ENCODE measurements at regions not wholly inside any gene's neighbourhood (a gene's known extent, or its start where the extent isn't known, plus 50 kb on each side); places are given as distances from the start of the nearest gene placed in this dataset.

- no peak for DNase-seq (ENCODE audit: low read depth in 2 of 2)
These were observed 77.3 kb upstream of the NR2F2 start for GRCh38 chr15:96253006-96253747.

DNA sequence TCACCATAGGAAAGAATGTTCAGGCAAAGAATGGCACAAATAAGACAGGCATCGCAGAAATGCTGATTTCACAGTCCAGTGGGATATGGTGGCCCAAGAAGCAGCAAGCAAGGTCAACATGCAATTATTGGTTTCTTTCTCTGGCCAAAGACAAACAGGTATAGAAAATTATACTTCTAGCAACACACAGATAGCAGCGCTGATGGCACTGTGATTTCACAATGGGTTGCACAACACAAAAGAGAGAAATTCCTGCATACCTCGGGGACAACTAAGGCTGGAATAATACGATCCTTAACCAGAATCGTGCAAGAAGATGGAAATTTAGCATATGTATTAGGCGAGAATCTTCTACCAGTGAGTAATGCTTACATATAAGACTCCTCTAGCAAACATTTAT lies 76.3 kb upstream of the NR2F2 start:
- DNase-seq (ENCODE audit: low read depth in 2 of 2) = no peak

GRCh38 chr15:96255599-96255998 lies 74.9 kb upstream of the NR2F2 start:
- no peak for DNase-seq (ENCODE audit: low read depth in 2 of 2)

GRCh38 chr15:96261575-96262034 lies 68.9 kb upstream of the NR2F2 start:
- no peak for DNase-seq (ENCODE audit: low read depth in 2 of 2)

DNA sequence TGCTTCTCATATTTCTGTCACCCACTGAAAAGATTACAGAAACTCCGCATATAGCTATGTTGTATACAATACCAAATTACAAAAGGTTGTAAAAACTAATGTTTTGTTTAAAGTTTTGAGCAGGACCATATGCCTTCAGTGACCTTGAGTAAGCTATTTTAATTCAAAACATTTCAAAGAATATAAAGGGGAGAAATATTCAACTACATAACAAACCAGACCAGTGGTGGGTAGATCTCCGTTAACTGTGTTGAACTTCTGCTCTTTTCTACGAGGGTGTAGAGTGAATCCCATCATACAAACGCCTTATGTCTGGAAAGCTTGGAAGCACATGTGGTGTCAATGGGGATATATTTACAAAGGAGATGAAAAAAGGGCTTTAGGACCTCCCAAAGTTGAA lies 68.4 kb upstream of the NR2F2 start:
- DNase-seq (ENCODE audit: low read depth in 2 of 2) = no peak

DNA sequence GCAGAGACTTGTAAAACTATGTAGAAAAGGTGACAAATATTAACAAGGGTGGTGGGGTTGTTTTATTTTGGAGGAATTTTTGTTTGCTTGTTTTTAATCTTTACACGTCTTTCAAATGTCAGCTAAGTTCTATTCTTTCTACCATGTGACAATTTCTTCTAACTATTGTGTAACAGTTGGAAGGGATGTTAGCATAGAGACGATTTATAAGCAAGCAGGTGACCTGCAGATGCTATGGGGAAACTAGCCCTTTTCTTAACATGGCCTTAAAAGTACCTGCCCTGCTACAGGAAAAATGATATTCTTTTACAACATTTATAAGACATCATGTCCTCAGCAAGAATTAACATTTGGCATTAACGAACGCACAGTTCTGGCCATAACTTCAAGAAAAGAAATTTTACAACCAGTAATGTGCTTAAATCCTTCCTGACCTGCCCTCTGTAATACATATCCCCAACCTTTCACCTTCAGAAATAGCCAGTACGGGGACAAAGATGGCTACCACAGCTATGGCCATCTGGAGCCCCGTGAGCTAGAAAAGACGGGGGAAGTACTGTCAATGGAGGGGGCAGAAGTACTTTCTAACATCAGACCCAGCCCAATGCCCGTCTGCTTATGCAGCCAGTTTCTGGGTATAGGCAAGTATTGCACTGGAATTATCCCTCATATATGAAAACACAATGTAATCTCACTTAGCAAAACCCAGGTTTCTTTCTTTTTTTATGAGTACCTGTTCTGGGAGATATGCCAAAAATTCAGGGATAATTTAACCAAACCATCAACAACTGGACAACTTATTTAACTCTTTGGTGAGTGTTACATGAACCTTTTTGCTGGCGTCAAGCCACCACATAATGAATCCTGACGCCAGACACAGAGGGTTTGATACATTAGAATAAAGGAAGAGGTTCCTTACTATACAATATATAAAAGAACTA lies 67.7 kb upstream of the NR2F2 start:
- no peak for DNase-seq (ENCODE audit: low read depth in 2 of 2)

DNA sequence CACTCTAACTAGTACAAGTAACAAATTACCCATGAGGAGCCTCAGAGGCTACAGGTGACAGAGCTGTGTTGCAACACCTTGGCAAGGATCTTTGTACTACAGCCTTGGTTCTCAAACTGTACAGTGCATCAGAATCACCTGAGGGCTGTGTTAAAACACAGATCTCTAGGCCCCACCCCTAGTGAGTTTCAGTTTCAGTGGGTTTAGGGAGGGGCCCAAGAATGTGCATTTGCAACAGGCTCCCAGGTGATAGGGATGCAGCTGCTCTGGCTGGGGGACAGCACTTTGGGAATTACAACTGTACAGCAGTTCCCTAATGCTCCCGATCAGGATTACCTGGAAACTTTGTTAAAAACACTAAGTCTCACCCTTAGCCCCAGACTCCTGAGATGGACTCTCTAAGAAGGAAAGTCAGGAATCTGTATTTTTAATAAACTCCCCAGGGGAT lies 66.1 kb upstream of the NR2F2 start:
- no peak for DNase-seq (ENCODE audit: low read depth in 2 of 2)

- DNase-seq (ENCODE audit: low read depth in 2 of 2) = no peak
These were observed 65.5 kb upstream of the NR2F2 start for GRCh38 chr15:96264801-96265515.

DNA sequence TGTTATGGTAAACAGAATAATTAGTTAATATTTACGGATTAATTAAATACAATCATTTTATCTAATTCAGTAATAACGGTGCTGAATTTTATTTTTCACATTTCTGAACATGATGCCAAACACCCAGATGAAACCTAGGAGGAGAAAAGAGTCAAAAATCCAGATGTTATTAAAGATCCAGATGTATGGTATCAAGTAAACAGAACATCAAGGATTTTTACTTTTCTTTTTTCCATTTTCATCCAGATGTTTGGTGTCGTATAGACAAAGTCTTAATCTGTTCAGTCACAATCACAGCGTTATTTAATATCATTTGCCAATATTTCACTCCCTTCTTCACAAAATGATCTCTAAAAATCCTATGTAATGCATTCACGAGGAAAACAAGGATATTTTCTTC lies 64.0 kb upstream of the NR2F2 start:
- no peak for DNase-seq (ENCODE audit: low read depth in 2 of 2)

DNA sequence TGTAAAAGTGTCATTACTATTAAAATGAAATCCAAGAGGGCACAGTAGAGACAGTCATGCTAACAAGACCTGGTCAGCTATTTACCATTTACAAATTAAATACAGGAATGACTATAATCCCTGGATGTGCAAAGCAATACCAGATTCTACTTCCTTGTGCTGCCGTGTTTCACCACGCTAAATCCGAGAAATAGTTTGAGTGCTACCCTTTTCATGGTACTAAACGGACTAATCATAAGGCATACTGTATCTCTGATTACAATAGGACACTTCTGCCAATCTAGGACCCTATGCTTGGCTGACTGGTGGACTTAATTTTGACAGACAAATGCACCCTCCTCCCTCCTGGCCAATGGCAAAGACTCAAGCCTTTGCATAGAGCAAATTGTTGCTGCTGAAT lies 63.0 kb upstream of the NR2F2 start:
- DNase-seq (ENCODE audit: low read depth in 2 of 2) = no peak

DNA sequence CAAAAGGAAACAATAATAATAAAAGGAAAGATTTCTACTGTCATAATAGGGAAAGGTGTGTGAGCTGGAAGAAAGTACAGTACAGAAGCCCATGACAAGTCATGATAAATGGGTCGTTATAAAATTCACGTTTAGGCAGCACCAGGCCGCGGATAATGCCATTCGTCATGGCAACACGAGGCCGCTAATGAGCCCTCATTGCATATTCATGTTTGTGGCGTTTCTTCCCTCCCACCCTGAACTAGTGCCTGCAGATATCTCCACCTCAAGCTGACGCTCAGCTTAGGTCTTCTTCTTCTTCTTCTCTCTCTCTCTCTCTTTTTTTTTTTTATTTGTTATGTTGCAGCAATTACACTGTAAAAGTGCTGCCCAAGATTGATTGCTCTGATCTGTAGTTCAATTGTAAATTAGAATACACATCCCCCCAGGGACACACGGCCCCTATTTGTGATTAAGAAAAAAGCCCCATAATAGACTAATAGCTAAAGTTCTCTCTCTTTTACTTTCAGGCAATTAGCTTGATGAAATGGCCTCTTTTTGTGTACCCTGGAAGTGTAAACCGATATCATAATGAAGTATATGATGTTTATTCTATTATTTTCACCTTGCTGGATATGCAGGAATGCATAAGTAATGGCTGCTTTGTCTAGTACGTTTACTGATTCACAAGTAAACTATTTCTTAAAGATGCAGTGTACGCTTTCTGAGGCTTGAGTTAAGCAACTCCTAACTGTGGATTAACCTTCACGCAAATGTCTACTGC lies 61.9 kb upstream of the NR2F2 start:
- DNase-seq (ENCODE audit: low read depth in 2 of 2) = no peak

GRCh38 chr15:96270581-96271172 lies 59.8 kb upstream of the NR2F2 start:
- no peak for DNase-seq (ENCODE audit: low read depth in 2 of 2)

- DNase-seq (ENCODE audit: low read depth in 2 of 2) = no peak
These were observed 58.1 kb upstream of the NR2F2 start for GRCh38 chr15:96272427-96272826.

GRCh38 chr15:96273317-96274086 lies 57.0 kb upstream of the NR2F2 start:
- DNase-seq (ENCODE audit: low read depth in 2 of 2) = no peak

DNA sequence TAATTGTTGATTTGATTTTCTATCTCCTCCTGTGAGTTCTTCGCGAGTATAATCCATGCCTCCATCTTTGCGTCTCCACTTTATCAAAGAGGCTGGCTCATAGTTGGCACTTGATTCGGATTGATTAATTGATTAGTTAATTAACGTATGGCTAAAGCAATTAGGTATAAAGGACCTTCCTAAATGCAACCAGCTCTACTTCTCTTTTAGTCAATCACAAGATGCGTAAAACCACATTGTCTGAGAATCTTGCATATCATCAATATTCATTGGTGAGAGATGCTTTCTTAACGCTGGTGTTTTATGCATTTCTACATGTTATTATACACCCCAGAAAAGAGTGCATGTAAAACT lies 56.4 kb upstream of the NR2F2 start:
- DNase-seq (ENCODE audit: low read depth in 2 of 2) = no peak

DNA sequence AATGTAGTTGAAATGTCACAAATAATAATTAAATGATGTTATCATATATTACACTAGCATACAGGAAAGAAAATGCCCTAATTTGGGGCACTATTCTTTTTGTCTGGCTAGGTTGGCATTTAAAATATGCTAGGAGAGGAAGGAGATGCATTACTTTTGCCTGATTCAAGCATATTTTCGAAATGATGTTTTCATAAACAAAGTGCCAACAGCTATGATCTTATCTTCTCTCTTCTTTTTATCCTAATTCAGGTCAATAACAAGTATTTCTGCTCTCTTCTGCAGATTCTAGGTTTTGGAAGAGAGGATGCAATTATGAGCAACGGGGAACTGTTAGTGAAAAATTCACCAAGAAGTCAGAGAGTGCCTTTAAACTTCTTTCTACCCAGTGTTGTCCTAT lies 55.8 kb upstream of the NR2F2 start:
- DNase-seq (ENCODE audit: low read depth in 2 of 2) = no peak

GRCh38 chr15:96276438-96277210 lies 53.9 kb upstream of the NR2F2 start:
- DNase-seq (ENCODE audit: low read depth in 2 of 2) = no peak

All from stimulated activated CD4-positive, alpha-beta T cell treated with anti-CD3 and anti-CD28 coated beads, Interleukin-12 subunit alpha, Interleukin-12 subunit beta, amount 100 ng/mL, for 24 hours (primary cell).